CD1c-positive myeloid dendritic cell (primary cell): ENCODE measurements at regions not wholly inside any gene's neighbourhood (a gene's known extent, or its start where the extent isn't known, plus 50 kb on each side); places are given as distances from the start of the nearest gene placed in this dataset.
"Not testable (repeated sequence)": the region's sequence is repeated elsewhere in the genome, so short reads cannot be mapped to it uniquely, and the experiment has no call there.

Experiments used
- DNase-seq: peaks from one replicate; pipeline ENCODE4 v3.0.0-alpha.2; 2016; ENCODE audit errors: extremely low spot score

DNA sequence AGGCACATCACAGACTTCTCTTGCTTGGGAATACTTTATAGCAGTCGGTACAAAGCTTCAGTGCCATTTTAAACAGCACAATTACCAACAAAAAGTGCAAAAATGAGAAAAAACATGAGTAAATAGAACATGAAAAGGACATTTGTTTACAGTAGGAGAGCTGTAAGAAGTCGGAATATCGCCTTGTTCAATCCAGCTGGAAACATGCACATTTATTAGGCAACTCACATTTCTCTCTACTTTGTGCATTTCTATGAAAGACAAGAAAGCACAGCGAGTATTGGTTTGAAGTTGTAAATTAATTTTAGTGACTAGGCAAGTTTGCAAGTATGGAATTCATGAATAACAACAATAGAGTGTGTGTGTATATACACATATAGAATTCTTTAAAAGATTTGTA is 484.7 kb downstream of the DACH1 start:
- DNase-seq, result no peak

DNA sequence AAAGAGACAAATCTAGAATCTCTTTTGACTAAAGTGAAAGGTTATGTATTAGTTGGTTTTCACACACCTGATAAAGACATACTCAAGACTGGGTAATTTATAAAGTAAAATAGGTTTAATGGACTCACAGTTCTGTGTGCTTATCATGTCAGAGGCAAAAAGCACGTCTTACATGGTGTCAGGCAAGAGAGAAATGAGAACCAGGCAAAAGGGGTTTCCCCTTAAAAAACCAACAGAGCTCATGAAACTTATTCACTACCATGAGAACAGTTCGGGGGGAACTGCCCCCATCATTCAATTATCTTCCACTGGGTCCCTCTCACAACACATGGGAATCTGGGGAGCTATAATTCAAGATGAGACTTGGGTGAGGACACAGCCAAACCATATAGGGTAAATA is 486.8 kb downstream of the DACH1 start:
- no peak for DNase-seq

DNA sequence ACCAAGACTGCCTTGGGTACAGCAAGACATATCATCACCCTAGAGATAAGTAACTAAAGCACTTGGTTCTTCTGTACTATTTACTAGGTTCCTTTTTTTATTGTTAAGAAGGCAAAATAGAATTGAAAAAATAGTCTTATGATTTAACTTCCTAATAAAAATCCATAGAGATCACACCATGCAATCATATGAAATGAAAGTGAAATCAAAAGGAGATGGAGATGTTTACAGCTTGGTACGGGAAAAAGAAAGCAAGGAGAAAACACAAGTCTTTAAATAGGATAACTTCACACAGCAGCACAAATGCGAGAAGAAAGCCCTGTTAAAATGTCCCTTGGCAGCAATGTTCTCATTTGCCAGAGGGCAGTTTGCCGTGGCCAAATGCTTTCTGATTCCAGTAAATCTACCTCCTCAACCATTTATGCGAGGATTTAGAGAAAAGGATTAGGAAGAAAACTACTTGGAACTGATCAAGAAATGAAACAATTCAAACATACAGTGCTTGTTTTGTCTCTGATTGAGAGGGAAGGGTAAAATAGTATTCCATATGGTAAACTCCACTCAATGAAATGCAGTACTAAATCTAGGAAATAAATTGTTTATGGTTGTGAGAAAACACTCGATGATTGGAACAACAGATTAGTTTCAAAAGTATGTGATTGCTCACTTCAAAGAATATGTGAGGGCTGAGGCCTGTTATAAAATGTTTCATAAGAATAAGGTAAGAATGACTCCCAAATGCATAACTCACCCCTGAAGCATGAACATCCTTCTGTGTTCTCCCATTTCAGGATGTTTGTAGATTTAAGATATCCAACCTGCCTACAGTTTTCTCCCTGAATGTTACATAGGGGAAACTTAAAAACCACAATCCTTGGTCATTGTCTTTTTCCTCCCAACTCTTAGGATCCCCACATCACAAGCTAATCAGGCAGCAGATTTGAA is 487.8 kb downstream of the DACH1 start:
- DNase-seq, result peak; percentile 41

DNA sequence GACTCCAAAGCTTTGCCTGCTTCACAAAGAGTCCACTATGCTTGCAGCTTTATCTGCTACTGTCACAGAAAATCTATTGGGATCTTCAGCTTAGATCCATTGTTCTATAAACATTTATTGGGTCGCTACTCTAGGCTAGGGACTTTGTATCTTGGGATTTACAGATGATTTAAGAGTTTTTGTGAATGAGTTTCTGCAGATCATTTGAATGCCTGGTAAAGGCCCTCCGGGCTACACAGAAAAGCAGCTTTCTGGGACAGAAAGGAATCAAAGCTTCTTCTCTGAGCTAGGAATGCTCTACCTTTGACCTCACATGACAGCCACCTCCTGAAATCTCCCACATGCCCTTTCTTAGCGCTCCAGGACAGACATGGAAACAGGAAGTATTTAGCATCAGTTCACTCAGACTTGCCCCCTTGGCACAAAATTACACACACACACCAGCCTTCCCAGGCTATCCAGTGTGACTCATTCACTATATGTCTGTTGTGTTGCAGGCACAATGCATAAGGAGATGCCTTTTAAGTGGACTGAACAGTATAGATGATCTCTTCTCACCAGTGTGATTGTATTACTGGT is 492.4 kb downstream of the DACH1 start:
- no peak for DNase-seq

DNA sequence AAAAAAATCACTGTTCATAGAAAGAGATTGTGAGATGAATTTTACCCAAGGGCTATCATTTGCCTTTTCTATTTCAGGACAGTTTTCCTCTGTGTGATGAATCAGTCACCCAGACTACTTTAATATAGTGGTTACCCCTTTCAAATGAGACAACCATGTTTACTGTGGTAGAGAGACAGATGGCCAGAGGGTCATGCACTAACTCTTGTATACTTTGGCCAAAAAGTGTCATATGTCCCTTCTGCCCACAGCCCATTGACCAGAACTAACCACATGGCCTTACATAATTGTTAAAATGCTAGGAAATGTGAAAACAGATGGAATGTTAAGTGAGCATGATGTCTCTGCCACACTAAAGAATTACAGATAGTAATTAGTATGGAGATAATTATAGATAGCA is 498.7 kb downstream of the DACH1 start:
- DNase-seq, result no peak

DNA sequence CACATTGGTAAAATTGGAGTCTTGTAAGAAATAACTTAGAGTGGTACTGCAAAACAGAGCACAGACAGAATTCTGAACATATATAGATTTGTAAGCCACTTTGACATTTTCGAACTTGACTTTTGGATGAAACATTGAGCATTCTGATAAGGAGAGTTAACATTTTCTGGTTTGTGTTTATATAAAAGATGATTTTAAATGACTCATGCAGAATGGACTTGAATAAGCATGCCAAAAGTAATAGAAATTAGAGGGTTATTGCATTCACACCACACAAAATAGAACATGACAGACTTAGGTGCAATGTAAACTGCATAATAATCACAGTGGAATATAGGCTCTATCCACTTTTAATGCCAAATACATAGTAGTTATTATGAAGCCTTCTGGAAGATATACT is 507.0 kb downstream of the DACH1 start:
- DNase-seq, result no peak

DNA sequence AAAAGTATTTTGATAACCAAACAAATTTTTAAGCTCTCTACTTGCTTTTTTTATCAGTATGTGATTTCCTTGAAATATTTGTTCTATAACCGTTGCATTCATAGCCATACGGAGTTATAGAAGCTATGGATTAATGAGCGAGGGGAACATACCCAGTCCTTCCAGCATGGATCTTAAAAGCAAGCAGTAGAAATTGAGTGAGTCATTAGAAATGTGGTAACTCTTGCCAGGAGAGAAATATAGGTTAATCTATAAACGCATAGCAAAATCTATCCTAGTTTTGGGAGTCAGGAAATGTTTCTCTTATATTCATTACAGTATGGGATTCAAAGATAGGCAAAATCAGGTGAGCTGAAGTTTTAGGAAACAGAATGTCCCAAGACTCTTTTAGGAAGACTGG is 507.4 kb downstream of the DACH1 start:
- DNase-seq, result no peak

DNA sequence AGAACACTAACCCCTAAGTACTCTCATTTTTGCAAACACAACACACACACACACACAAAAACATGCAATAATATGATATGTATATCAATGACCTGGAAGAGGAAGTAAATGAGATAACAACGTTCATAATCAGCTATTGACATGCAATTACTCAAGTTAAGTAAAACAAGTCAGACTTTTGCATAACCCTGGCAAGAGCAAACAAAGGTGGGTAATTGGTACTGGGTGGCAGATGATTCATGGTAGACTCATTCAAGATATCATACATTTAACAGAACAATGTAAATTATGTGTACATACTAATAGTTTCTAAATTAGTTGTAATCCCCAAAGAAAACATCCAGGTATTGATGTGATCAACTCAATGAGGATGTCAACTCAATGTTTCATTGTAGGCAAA is 508.8 kb downstream of the DACH1 start:
- no peak for DNase-seq

DNA sequence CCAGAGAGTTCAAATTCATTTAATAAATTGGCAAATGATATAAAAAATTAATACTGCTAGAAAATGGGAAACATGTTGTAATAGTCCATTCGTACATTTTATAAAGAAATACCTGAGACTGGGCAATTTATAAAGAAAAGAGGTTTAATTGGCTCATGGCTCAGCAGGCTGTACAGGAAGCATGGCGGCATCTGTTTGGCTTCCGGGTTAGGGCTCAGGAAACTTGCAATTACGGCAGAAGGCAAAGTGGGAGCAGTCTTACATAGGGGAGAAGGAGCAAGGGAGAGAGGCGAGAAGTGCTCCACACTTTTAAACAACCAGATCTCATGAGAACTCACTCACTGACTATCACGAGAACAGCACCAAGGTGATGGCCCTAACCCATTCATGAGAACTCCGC is 512.0 kb downstream of the DACH1 start:
- DNase-seq, result no peak

DNA sequence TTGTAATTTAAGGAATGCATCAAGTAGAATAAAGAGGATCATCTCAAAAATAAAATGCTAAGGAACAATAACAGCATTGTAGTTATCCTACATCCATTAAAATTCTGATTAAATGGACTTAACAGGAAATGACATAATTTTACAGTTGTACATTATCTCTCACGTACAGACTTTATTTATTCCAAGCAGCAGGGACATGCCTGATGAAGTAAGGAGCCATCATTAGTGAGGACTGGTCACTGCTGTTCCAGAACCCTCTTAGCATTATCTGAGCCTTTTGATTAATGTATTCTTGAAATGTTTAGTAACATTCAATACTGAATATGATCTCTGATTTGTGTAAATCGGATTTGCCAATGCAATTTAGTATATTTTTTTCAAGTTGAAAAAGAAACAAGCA is 516.1 kb downstream of the DACH1 start:
- DNase-seq, result no peak

DNA sequence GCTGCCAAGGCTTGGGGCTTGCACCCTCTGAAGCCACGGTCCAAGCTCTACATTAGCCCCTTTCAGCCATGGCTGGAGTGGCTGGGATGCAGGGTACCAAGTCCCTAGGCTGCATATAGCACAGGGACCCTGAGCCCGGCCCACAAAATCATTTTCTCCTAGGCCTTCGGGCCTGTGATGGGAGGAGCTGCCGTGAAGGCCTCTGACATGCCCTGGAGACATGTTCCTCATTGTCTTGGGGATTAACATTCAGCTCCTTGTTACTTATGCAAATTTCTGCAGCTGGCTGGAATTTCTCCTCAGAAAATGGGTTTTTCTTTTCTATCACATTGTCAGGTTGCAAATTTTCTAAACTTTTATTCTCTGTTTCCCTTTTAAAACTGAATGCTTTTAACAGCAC is 521.1 kb downstream of the DACH1 start:
- DNase-seq, result not testable (repeated sequence)

DNA sequence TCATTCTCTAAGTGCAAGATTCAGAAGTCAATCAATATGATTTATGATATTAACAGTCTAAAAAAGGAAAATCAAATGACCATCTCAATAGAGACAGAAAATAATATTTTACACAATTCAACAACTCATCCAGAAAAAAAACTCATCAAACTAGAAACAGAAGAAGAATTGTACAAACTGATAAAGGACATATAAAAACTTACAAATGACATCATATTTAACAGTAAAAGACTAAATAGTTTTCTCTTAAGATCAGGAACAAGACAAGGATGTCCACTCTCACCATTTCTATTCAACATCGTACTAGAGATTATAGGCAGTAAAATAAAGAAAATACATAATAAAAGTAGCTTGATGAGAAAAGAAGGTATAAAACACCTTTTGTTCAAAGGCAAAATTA is 527.3 kb downstream of the DACH1 start:
- no peak for DNase-seq

DNA sequence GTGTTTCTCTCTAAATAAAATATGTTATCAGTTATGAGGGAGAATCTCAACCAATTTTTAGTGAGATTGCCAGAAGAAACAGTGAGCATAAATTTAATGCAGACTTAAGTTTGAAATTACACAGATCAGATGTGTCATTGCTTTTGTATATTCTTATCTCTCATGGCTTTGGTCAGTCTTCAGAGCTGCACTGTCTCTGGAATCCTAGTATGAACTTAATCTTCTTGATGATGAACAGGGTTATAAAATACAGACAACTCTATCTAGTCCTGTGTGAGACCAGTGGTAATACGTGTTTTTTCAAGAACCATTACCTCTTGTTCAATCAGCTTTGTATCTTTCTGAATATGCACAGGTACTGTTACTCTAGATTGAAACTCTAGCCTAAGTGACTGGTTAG is 528.0 kb downstream of the DACH1 start:
- DNase-seq, result no peak

DNA sequence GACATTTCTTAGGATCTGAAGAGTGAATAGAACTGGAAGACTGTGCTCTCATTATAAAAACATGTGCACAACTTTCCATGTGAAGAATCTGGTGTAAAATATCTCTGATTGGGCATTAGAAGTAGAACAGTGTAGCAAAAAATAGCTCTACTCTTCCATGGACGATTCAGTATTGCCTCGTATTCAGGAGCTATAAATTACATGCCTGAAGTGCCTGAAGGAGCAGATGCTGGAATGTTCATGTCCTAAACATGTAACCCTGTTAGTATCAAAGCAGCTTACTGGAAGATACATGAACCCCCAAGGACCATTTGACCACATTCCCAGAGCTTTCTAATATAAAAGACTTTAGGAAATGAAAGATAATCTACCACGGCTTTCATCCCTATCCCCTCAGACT is 528.9 kb downstream of the DACH1 start:
- DNase-seq, result no peak

DNA sequence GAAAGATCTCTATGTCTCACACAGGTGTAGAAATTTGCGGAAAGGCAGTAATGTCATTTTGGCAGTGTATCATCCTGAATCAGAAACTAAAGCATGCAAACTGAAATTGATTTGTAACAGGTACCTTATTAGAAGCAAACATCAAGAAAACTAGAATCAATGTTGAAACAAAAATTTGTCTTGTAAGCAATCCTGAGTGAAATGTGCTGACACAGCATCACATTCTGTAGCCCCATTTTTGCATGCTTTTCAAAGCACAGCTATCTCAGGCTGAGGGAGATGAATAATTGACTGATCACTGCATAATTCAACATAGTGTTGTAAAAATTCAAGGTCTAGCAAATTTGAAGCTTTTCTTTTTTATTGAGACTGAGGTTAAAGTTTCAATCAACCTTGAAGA is 539.7 kb downstream of the DACH1 start:
- no peak for DNase-seq

DNA sequence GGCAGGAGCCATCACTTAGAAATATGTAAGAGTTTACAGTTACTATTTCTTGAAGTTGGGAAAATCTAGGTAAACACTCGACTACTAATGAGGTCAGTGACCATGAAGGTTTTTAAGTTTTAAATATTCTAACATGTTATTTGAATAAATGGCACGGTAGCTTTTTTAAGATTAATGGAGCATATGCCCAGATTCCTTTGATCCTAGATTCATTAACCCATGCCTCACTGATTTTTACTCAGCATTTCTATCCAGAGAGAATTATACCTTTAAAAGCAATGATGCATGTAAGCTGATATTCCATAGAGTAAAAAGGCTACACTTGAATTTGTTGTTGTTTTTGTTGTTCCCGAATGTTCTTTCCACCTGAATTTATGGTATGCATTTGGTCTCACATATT is 541.4 kb downstream of the DACH1 start:
- no peak for DNase-seq

DNA sequence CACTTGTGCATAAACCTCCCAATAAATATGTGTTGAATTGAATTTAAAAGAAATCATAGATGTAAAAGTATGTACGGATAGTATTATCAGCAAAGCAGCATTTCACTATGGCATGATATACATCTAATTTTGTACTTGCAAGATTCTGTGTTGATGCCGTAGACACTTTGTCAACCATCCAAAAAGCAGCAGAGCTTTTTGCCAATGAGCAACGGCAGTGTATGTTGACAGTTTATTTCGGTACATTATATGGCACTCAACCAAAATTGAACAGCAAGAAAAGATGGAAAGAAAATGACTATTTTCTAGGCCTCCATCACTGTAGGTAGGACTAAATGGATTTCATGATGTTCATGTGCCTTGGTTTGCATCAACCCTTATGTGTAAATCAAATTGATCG is 543.7 kb downstream of the DACH1 start:
- DNase-seq, result no peak

DNA sequence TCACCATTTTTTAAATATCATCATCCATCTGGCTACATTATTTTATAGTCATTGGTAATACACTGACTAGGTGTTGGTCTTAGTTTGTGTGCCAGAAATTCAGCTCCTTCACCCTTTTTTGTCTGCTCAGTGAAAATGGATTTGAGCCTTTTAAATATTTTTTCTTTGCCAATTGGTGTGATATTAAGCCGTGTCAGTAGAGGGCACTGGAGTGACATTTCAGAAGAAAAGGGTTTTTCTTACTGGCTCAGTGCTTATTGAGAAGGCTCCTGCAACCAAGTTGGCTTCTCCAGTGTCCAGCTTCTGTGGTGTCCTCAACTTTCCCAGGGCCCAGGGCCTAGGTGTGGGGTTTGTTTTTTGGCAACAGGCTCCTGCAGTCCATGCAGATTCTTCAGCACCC is 546.6 kb downstream of the DACH1 start:
- peak; percentile 27 for DNase-seq

DNA sequence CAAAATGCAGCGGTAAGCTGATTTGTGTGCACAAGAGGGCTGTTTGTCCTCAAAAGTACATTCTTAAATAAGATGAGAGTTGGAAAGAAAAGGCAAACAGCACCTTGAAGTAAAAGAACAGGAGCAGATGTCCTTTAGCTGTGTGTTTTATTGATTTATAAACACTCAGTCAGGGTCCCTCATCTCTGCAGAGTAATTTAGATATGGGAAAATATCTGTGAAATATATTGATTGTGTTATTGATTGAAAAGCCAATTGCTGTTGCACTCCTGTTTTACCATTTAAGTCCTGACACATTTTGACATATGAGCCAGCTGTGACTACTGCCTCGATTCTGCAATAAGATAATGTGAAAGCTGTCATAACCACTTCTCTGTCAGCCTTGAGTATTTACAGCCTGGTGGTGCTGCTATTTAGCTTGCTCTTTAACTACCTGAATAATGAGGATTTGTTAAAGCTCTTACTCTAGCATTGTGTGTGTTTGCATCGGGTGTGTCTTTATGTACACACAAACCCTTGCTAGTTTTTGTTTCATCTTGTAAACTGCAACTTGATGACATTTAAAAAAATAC is 550.1 kb downstream of the DACH1 start:
- no peak for DNase-seq

DNA sequence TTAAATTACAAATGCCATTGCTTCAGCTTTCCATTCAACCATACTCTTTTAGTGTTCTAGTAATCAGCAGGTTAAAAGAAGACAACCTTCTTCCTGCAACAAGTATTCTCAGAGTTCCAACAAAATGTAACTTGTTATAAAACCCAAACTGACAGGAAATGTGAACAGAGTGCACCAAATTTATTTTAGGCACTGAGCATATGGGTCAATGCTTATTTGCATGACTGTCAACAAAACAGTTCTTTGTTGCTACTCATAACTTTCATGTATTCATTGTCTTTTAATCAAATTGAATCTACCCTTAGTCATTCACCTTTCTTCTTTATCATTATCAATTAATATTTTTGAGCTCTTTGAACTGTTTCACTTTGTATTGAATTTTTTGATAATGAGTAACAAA is 554.1 kb downstream of the DACH1 start:
- no peak for DNase-seq

DNA sequence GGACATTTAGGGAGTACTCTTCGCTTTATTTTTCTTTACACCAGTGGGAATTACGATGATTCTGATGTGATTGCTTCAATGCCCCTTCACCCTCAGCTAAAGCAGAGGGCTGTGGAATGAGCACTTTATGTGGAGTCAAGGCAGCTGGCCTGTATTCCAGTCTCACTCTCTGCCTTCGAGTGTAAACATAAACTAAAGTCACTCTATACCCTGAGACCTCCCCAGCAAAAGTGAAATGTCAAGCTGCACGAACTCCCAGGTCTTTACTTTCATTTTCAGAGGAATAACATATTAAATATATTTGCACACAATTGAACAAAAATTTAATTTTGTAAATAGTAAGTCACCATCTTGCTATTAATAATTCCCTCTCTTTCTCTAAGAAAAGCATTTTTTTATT is 557.1 kb downstream of the DACH1 start:
- no peak for DNase-seq

DNA sequence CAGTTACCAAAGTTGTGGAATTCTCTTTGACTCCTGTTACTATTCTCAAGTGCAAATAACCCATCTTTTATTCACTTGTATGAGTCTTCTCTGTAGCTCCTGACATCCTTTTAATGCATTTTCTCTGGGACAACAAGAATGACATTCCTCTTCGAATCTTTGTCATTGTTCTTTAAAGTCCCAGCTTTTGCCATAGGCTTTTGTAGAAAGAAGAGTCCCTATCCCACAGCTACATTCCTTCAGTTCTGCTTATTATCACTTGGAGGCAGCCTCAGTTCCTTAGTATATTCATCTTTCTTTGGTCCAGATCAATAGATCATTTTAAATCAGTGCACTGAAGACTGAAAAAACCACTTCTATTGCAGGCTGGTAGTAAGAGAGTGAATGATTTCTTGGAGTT is 560.2 kb downstream of the DACH1 start:
- DNase-seq, result no peak

DNA sequence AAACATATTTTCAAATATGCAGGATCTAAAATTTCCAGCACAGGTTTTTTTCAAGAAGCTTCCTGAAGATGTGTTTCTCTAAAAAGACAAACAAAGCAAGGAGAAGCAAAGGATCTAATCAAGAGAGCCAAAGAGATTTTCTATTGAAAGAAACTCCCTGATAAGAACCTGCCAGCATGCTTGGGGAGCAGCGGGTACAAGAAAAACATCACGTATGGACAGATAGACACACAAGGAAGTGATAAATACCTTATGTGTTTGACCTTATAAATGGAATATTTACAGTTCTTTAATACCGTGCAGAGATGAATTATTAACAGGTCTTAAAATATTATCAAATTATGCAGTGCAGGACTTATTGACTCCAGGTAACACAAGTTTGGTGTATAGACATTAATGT is 562.1 kb downstream of the DACH1 start:
- no peak for DNase-seq
